SH-SY5Y (cell line): ENCODE measurements at regions not wholly inside any gene's neighbourhood (a gene's known extent, or its start where the extent isn't known, plus 50 kb on each side); places are given as distances from the start of the nearest gene placed in this dataset.

Experiments
- GATA2 ChIP-seq: IDR thresholded peaks from 2 replicates; pipeline ENCODE4 v1.6.1; 2011; ENCODE audit warnings: mild to moderate bottlenecking, low read depth, low read length
- GATA3 ChIP-seq: IDR thresholded peaks from 2 replicates; pipeline ENCODE4 v1.6.1; 2011; ENCODE audit warnings: low read depth, mild to moderate bottlenecking, low read length, moderate library complexity

DNA sequence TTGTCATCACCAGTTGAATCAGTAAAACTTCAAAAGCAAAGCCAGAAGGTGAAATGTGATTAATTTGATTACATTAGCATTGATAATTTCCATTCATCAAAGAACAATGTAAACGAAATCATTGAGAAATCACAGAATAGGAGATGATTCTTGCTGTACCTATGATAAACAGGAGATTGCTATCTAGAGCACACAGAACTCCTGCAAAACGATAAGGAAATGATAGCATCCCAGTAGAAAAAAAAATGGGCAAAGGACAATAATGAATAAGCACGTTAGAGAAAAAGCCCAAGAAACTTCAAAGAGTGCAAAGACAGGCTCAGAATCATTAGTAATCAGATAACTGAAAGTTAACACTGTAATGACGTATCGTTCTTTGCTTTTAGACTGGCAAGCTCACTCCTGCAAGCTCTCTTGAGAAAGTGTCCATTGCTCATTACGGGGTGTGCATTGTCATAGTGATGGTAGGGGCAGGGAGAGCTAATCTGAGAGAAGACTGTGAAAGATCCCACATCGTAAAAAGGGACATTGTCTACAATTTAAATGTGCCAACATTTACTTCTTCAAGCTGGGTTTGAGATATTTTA lies 143.6 kb downstream of the SPP2 start:
- no peak for TF ChIP-seq GATA3
- no peak for TF ChIP-seq GATA2
